ENCODE measurements at regions not wholly inside any gene's neighbourhood (a gene's known extent, or its start where the extent isn't known, plus 50 kb on each side); places are given as distances from the start of the nearest gene placed in this dataset.
"Not testable (repeated sequence)": the region's sequence is repeated elsewhere in the genome, so short reads cannot be mapped to it uniquely, and the experiment has no call there.

GRCh38 chr10:81655986-81656385, 219.0 kb upstream of the NRG3 start:
- no peak for TF ChIP-seq CTCF (IDR thresholded peaks at IDR 0.05; ENCODE audit: control extremely low read depth, extremely low read depth, low read depth, missing control alignments)
- no peak for DNase-seq (ENCODE audit: extremely low spot score)
- ChIA-PET CTCF (no interaction called here), POLR2A (no interaction called here)

- CTCF ChIA-PET = interaction anchor here (1.4 kb wide), 1 partner anchor 12 kb away, joined by 3 read pairs; no protein-coding TSS in a partner anchor
- POLR2A ChIA-PET = no interaction called here
Measured at GRCh38 chr10:81662837-81663236, 212.2 kb upstream of the NRG3 start.

GRCh38 chr10:81664800-81665199, 210.2 kb upstream of the NRG3 start:
- POLR2A ChIA-PET; CTCF ChIA-PET; DNase-seq (ENCODE audit: extremely low spot score): not testable (repeated sequence)

More at GRCh38 chr10:81662837-81663236, 212.2 kb upstream of the NRG3 start:
- no peak for DNase-seq (ENCODE audit: extremely low spot score)
- TF ChIP-seq CTCF (IDR thresholded peaks at IDR 0.05; ENCODE audit: control extremely low read depth, extremely low read depth, low read depth, missing control alignments) = no peak

- ChIA-PET POLR2A (no interaction called here), CTCF (interaction anchor here (1.1 kb wide), 1 partner anchor 12 kb away, joined by 3 read pairs; no protein-coding TSS in a partner anchor)
- TF ChIP-seq CTCF (IDR thresholded peaks at IDR 0.05; ENCODE audit: control extremely low read depth, extremely low read depth, low read depth, missing control alignments) = no peak
- DNase-seq (ENCODE audit: extremely low spot score) = no peak
Measured at GRCh38 chr10:81674941-81675340, 200.1 kb upstream of the NRG3 start.

GRCh38 chr10:81679291-81679690, 195.7 kb upstream of the NRG3 start:
- ChIA-PET POLR2A (no interaction called here), CTCF (no interaction called here)
- DNase-seq (ENCODE audit: extremely low spot score) = no peak
- no peak for TF ChIP-seq CTCF (IDR thresholded peaks at IDR 0.05; ENCODE audit: control extremely low read depth, extremely low read depth, low read depth, missing control alignments)

- ChIA-PET CTCF (no interaction called here), POLR2A (no interaction called here)
- no peak for DNase-seq (ENCODE audit: extremely low spot score)
- TF ChIP-seq CTCF (IDR thresholded peaks at IDR 0.05; ENCODE audit: control extremely low read depth, extremely low read depth, low read depth, missing control alignments) = no peak
Measured at GRCh38 chr10:81680359-81680758, 194.6 kb upstream of the NRG3 start.

GRCh38 chr10:81688459-81688858, 186.5 kb upstream of the NRG3 start:
- POLR2A ChIA-PET = no interaction called here
- no peak for DNase-seq (ENCODE audit: extremely low spot score)
- TF ChIP-seq CTCF (IDR thresholded peaks at IDR 0.05; ENCODE audit: control extremely low read depth, extremely low read depth, low read depth, missing control alignments) = no peak
- CTCF ChIA-PET = no interaction called here

Measured in GM10248 (cell line).